B cell (primary cell): ENCODE measurements at regions not wholly inside any gene's neighbourhood (a gene's known extent, or its start where the extent isn't known, plus 50 kb on each side); places are given as distances from the start of the nearest gene placed in this dataset.

ENCODE experiments used
- ATAC-seq: fragments of 200-7000 bp; cut with Tn5 transposase; one replicate; pipeline ENCODE4 v1.10.0; 2021; ENCODE audit warnings: low read depth, mild to moderate bottlenecking, moderate number of reproducible peaks, moderate library complexity
- CTCF ChIA-PET: fragments of 350-600 bp; sonication (Branson Sonifier 250); formaldehyde crosslinking; loops from one replicate; lab custom pipeline; 2021; ENCODE audit warnings: antibody characterized with exemption, inconsistent platforms; lab: Charles Lee
- POLR2A ChIA-PET: fragments of 350-600 bp; sonication (Branson Sonifier 250); formaldehyde crosslinking; loops from one replicate; lab custom pipeline; 2021; ENCODE audit warnings: antibody characterized with exemption; lab: Charles Lee
- DNase-seq: peaks from one replicate; pipeline ENCODE4 v3.0.0; 2013
- H2AFZ ChIP-seq: 2 replicates; pipeline ENCODE4 v1.6.1; 2012; ENCODE audit warnings: mild to moderate bottlenecking, low read depth, low read length; ENCODE audit not compliant: insufficient read depth, poor library complexity, severe bottlenecking
- H3K27ac ChIP-seq, 2 donors: 1 replicate in 1 of 2; 2 replicates in 1 of 2; pipeline ENCODE4 v1.5.1; 2012 to 2013; ENCODE audit warnings: low read length in 2 of 2, mild to moderate bottlenecking in 2 of 2, moderate library complexity in 1 of 2
- H3K27me3 ChIP-seq, 4 experiments: fragments of 200-600 bp in 1 of 4; sonication (generic) in 1 of 4; replicated peaks in 1 of 4; 1 replicate in 2 of 4; 2 replicates in 2 of 4; pipeline versions ENCODE4 v1.6.1 to v1.7.0; 2013 to 2016; ENCODE audit warnings: low read length in 3 of 4, mild to moderate bottlenecking in 2 of 4, mixed read lengths in 1 of 4, moderate library complexity in 1 of 4; ENCODE audit not compliant: insufficient read depth in 4 of 4, control insufficient read depth in 3 of 4; ENCODE audit errors: control extremely low read depth in 1 of 4
- H3K36me3 ChIP-seq, 2 experiments: replicated peaks in 1 of 2; 1 replicate in 1 of 2; 2 replicates in 1 of 2; pipeline versions ENCODE4 v1.6.1 to v1.7.1; 2013; ENCODE audit warnings: low read length in 1 of 2; ENCODE audit not compliant: insufficient read depth in 2 of 2, control insufficient read depth in 1 of 2; ENCODE audit errors: control extremely low read depth in 1 of 2, extremely low read depth in 1 of 2
- H3K4me1 ChIP-seq, 2 donors: fragments of 200-600 bp in 1 of 2; sonication (generic) in 1 of 2; 1 replicate in 1 of 2; 2 replicates in 1 of 2; pipeline versions ENCODE4 v1.5.1 to v1.6.1; 2013 to 2017; ENCODE audit warnings: low read length in 2 of 2; ENCODE audit not compliant: control insufficient read depth in 2 of 2, insufficient read depth in 2 of 2
- H3K4me2 ChIP-seq: replicated peaks from 2 replicates; pipeline ENCODE3; 2012; ENCODE audit warnings: mild to moderate bottlenecking, low read depth, low read length; ENCODE audit not compliant: poor library complexity, severe bottlenecking
- H3K4me3 ChIP-seq, 5 experiments: fragments of 200-600 bp in 1 of 5; sonication (generic) in 1 of 5; 1 replicate in 3 of 5; 2 replicates in 2 of 5; pipeline versions ENCODE4 v1.5.1 to v1.7.0; 2011 to 2016; ENCODE audit warnings: low read length in 4 of 5, mild to moderate bottlenecking in 4 of 5, low read depth in 2 of 5, control low read depth in 1 of 5, moderate library complexity in 1 of 5; ENCODE audit not compliant: insufficient read depth in 1 of 5; ENCODE audit errors: control extremely low read depth in 1 of 5, extremely low read depth in 1 of 5
- H3K79me2 ChIP-seq: fragments of 200-600 bp; sonication (generic); one replicate; pipeline ENCODE4 v1.6.0; 2016; ENCODE audit warnings: low read length; ENCODE audit not compliant: control insufficient read depth, insufficient read depth
- H3K9ac ChIP-seq: fragments of 200-600 bp; sonication (generic); 2 replicates; pipeline ENCODE4 v1.6.1; 2017; ENCODE audit warnings: mild to moderate bottlenecking, low read length, moderate library complexity
- H3K9me3 ChIP-seq, 3 donors: one replicate each; pipeline versions ENCODE4 v1.6.1 to v1.7.1; 2013; ENCODE audit warnings: low read length in 2 of 3; ENCODE audit not compliant: control insufficient read depth in 2 of 3, insufficient read depth in 1 of 3; ENCODE audit errors: control extremely low read depth in 1 of 3
- H4K20me1 ChIP-seq: 2 replicates; pipeline ENCODE4 v1.6.0; 2012; ENCODE audit warnings: mild to moderate bottlenecking, low read length; ENCODE audit not compliant: insufficient read depth, control insufficient read depth, poor library complexity, severe bottlenecking
- H3K27ac Mint-ChIP-seq: one replicate; pipeline ENCODE4 v1.8.0; 2021; ENCODE audit warnings: mixed read lengths
- H3K27me3 Mint-ChIP-seq: one replicate; pipeline ENCODE4 v1.8.0; 2021; ENCODE audit warnings: mixed read lengths
- H3K4me1 Mint-ChIP-seq: one replicate; pipeline ENCODE4 v1.8.0; 2021; ENCODE audit warnings: mixed read lengths
- H3K4me3 Mint-ChIP-seq: one replicate; pipeline ENCODE4 v1.8.0; 2021; ENCODE audit warnings: mixed read lengths
- H3K9me3 Mint-ChIP-seq: one replicate; pipeline ENCODE4 v1.8.0; 2022; ENCODE audit warnings: mixed read lengths; ENCODE audit not compliant: insufficient read depth
- CTCF ChIP-seq: fragments of 200-600 bp; IDR thresholded peaks from one replicate; pipeline ENCODE4 v1.8.0; 2022; ENCODE audit warnings: antibody characterized with exemption, mild to moderate bottlenecking
- EZH2 ChIP-seq: IDR thresholded peaks from 2 replicates; pipeline ENCODE4 v1.6.1; 2012; ENCODE audit warnings: borderline replicate concordance, low read depth, mild to moderate bottlenecking, moderate library complexity, low read length; ENCODE audit not compliant: insufficient read depth, poor library complexity, severe bottlenecking
- WGBS: methylation state at CpG from one replicate; pipeline ENCODE4 v1.1.5; 2013; ENCODE audit warnings: missing lambda C conversion rate; ENCODE audit not compliant: insufficient coverage; 5-methylcytosine and 5-hydroxymethylcytosine counted together
- intact Hi-C: fragments of 100-400 bp; cut with micrococcal nuclease; formaldehyde crosslinking; loops from one replicate; pipeline ENCODE4 v1.10.0; 2022

GRCh38 chr4:32435308-32435707 lies 1715.1 kb downstream of the PCDH7 start:
- Mint-ChIP-seq H3K4me3 (no peak overlapping the region), H3K27me3 (no peaks in the 10 kb centered on the region), H3K4me1 (no peaks in the 10 kb centered on the region), H3K27ac (no peak overlapping the region), H3K9me3 (peaks cover 2% of the 10 kb centered on the region)
- intact Hi-C loops: no loop called here
- no CpG with 5 or more reads among the region's 2 CpGs for WGBS
- Histone ChIP-seq H3K4me3 (no peak overlapping the region), H3K27me3 (no peaks in the 10 kb centered on the region), H3K4me1 (no peaks in the 10 kb centered on the region), H3K9me3 (no peaks in the 10 kb centered on the region), H3K27ac (no peak overlapping the region), H4K20me1 (no peaks in the 10 kb centered on the region), H3K79me2 (no peaks in the 10 kb centered on the region), H3K9ac (no peak overlapping the region), H3K4me2 (no peak overlapping the region), H2AFZ (no peak overlapping the region), H3K36me3 (no peaks in the 10 kb centered on the region)
- no peak for TF ChIP-seq CTCF
- no peak for TF ChIP-seq EZH2
- POLR2A ChIA-PET: no interaction called here
- no peak for ATAC-seq
- no peak for DNase-seq
- CTCF ChIA-PET: interaction anchor here (0.6 kb wide), 1 partner anchor 47 kb away, joined by 3 read pairs; no protein-coding TSS in a partner anchor

DNA sequence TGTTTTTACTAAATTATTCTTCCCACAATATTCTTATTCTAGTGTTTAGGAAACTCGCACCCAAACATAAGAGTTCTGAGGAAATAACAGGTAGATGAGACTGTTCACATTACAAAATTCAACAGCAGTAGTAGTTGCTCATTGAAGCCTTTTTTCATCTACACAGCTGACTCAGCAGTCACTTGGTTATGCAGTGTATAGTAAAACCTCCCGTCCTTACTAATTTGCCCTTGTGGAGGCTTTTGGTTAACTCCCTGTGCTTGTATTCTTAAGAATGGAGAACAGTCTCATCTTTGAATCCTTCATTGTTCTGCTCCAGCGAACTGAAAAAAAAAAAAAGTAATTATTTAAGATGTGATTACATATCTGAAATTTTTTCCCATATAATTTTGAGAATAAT lies 1716.6 kb downstream of the PCDH7 start:
- no peak for ATAC-seq
- intact Hi-C loops: no loop called here
- no peak for TF ChIP-seq EZH2
- no peak for TF ChIP-seq CTCF

More for the DNA sequence above, 1716.6 kb downstream of the PCDH7 start:
- no peaks in the 10 kb centered on the region for H3K36me3 ChIP-seq
- no peak overlapping the region for H3K4me3 ChIP-seq
- no peak overlapping the region for H3K4me3 Mint-ChIP-seq
- no peak for DNase-seq
- POLR2A ChIA-PET: no interaction called here
- peaks cover 2% of the 10 kb centered on the region for H3K9me3 Mint-ChIP-seq
- no peaks in the 10 kb centered on the region for H3K4me1 Mint-ChIP-seq
- no peaks in the 10 kb centered on the region for H3K27me3 Mint-ChIP-seq
- no peaks in the 10 kb centered on the region for H4K20me1 ChIP-seq
- no peak overlapping the region for H2AFZ ChIP-seq
- CTCF ChIA-PET: no interaction called here
- H3K9me3 ChIP-seq: no peaks in the 10 kb centered on the region
- no peak overlapping the region for H3K4me2 ChIP-seq
- no peaks in the 10 kb centered on the region for H3K4me1 ChIP-seq
- no peaks in the 10 kb centered on the region for H3K79me2 ChIP-seq
- no peaks in the 10 kb centered on the region for H3K27me3 ChIP-seq
- no peak overlapping the region for H3K27ac Mint-ChIP-seq
- WGBS: no CpG with 5 or more reads among the region's 3 CpGs
- H3K9ac ChIP-seq: no peak overlapping the region
- no peak overlapping the region for H3K27ac ChIP-seq
